ENCODE measurements at regions not wholly inside any gene's neighbourhood (a gene's known extent, or its start where the extent isn't known, plus 50 kb on each side); places are given as distances from the start of the nearest gene placed in this dataset.

DNA sequence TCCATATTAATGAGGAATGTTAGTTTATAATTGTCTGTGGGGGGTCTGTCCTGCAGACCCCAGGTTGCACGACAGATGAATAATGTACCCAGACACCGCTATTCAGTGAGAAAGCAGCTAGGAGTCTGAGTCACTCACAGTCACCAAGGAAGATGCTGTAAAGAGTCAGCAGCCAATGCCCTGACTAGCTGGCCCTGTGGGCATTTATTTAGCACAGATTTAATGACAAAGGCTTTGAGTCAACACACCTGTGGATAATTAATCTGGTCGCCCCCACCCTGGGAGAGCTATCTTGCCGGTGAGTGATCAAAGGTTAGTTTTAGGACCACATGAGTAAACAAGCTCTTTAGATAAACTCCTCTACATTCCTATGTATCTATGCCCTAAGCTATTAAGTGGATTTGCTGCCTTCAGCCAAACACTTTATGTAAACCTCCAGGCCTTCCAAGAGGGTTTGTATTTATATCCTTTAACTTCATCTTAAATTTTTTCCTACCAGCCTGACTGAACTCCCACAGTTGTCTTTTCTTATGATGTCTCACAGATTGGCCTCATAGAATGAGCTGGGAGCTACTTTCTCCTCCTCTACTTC, 180.0 kb upstream of the ADCY1 start (continued):
- TF ChIP-seq CEBPB (IDR thresholded peaks at IDR 0.05; ENCODE audit: borderline replicate concordance in 1 of 2, low read depth in 2 of 2, low read length in 2 of 2) = no peak
- no peak for TF ChIP-seq TCF12 (IDR thresholded peaks at IDR 0.05; ENCODE audit: low read depth, low read length)
- no peak for TF ChIP-seq RCOR1 (conservative IDR thresholded peaks at IDR 0.05; ENCODE audit: low read depth, low read length)

DNA sequence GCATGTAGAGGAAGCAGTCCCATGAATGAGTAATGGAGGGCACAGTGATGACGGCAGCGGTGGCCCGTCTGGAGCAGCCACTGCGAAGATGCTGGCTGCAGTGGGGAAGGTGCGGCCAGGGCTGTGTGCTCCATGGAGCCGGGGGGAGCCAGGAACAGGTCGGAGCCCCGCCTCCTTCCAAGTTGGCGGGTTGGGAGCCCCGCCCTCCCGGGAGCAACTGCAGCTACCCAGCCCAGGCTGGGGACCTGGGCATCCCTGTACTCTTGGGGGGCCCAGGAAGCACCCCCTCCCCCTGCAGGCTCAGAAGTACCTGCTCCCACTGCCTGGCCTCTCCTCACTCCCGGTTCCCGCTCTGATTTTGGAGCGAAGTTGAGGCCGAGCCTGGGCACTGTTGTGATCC, 175.1 kb upstream of the ADCY1 start:
- Histone ChIP-seq H3K4me3 (no peak overlapping the region), H3K4me1 (ENCODE audit: control insufficient read depth, insufficient read depth, low read length) (no peaks in the 10 kb centered on the region), H3K27me3 (replicated peaks in 1 of 2; ENCODE audit: control insufficient read depth in 2 of 2, insufficient read depth in 2 of 2, low read length in 1 of 2) (no peaks in the 10 kb centered on the region), H2AFZ (ENCODE audit: control insufficient read depth, low read depth, low read length) (no peak overlapping the region), H4K20me1 (ENCODE audit: control insufficient read depth, insufficient read depth) (no peaks in the 10 kb centered on the region), H3K4me2 (ENCODE audit: control insufficient read depth, insufficient read depth) (no peak overlapping the region), H3K9me3 (replicated peaks; ENCODE audit: control insufficient read depth, insufficient read depth, low read length) (no peaks in the 10 kb centered on the region; the same call in 2 of the 3 replicates), H3K9ac (ENCODE audit: control insufficient read depth, insufficient read depth, low read length) (no peak overlapping the region), H3K27ac (ENCODE audit: control insufficient read depth, insufficient read depth) (no peak overlapping the region), H3K36me3 (ENCODE audit: control insufficient read depth in 2 of 2, insufficient read depth in 2 of 2, low read length in 1 of 2) (no peaks in the 10 kb centered on the region), H3K79me2 (ENCODE audit: control insufficient read depth, insufficient read depth, low read length) (no peaks in the 10 kb centered on the region)
- DNase-seq (ENCODE audit: low read depth, low spot score) (no peak), FAIRE-seq (no peak), ATAC-seq (no peak)
- TF ChIP-seq KAT2A (conservative IDR thresholded peaks at IDR 0.05; ENCODE audit: control insufficient read depth, low read depth, low read length) = no peak
- no peak for TF ChIP-seq HDGF (IDR thresholded peaks at IDR 0.05)
- TF ChIP-seq ETV6 (conservative IDR thresholded peaks at IDR 0.05 in 1 of 2, IDR thresholded peaks at IDR 0.05 in 1 of 2; ENCODE audit: borderline replicate concordance in 1 of 2, low read depth in 1 of 2) = no peak
- TF ChIP-seq, protein P1, sequence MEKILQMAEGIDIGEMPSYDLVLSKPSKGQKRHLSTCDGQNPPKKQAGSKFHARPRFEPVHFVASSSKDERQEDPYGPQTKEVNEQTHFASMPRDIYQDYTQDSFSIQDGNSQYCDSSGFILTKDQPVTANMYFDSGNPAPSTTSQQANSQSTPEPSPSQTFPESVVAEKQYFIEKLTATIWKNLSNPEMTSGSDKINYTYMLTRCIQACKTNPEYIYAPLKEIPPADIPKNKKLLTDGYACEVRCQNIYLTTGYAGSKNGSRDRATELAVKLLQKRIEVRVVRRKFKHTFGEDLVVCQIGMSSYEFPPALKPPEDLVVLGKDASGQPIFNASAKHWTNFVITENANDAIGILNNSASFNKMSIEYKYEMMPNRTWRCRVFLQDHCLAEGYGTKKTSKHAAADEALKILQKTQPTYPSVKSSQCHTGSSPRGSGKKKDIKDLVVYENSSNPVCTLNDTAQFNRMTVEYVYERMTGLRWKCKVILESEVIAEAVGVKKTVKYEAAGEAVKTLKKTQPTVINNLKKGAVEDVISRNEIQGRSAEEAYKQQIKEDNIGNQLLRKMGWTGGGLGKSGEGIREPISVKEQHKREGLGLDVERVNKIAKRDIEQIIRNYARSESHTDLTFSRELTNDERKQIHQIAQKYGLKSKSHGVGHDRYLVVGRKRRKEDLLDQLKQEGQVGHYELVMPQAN (conservative IDR thresholded peaks at IDR 0.05) = no peak
- no peak for TF ChIP-seq RFX5 (IDR thresholded peaks at IDR 0.05; ENCODE audit: low read depth, low read length)
- no peak for TF ChIP-seq NBN (IDR thresholded peaks at IDR 0.05)
- TF ChIP-seq NFYA (IDR thresholded peaks at IDR 0.05; ENCODE audit: borderline replicate concordance, low read depth, low read length) = no peak
- no peak for TF ChIP-seq TARDBP (IDR thresholded peaks at IDR 0.05; ENCODE audit: borderline replicate concordance)
- TF ChIP-seq, protein P2, sequence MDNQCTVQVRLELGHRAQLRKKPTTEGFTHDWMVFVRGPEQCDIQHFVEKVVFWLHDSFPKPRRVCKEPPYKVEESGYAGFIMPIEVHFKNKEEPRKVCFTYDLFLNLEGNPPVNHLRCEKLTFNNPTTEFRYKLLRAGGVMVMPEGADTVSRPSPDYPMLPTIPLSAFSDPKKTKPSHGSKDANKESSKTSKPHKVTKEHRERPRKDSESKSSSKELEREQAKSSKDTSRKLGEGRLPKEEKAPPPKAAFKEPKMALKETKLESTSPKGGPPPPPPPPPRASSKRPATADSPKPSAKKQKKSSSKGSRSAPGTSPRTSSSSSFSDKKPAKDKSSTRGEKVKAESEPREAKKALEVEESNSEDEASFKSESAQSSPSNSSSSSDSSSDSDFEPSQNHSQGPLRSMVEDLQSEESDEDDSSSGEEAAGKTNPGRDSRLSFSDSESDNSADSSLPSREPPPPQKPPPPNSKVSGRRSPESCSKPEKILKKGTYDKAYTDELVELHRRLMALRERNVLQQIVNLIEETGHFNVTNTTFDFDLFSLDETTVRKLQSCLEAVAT (IDR thresholded peaks at IDR 0.05) = no peak
- TF ChIP-seq, protein P3, sequence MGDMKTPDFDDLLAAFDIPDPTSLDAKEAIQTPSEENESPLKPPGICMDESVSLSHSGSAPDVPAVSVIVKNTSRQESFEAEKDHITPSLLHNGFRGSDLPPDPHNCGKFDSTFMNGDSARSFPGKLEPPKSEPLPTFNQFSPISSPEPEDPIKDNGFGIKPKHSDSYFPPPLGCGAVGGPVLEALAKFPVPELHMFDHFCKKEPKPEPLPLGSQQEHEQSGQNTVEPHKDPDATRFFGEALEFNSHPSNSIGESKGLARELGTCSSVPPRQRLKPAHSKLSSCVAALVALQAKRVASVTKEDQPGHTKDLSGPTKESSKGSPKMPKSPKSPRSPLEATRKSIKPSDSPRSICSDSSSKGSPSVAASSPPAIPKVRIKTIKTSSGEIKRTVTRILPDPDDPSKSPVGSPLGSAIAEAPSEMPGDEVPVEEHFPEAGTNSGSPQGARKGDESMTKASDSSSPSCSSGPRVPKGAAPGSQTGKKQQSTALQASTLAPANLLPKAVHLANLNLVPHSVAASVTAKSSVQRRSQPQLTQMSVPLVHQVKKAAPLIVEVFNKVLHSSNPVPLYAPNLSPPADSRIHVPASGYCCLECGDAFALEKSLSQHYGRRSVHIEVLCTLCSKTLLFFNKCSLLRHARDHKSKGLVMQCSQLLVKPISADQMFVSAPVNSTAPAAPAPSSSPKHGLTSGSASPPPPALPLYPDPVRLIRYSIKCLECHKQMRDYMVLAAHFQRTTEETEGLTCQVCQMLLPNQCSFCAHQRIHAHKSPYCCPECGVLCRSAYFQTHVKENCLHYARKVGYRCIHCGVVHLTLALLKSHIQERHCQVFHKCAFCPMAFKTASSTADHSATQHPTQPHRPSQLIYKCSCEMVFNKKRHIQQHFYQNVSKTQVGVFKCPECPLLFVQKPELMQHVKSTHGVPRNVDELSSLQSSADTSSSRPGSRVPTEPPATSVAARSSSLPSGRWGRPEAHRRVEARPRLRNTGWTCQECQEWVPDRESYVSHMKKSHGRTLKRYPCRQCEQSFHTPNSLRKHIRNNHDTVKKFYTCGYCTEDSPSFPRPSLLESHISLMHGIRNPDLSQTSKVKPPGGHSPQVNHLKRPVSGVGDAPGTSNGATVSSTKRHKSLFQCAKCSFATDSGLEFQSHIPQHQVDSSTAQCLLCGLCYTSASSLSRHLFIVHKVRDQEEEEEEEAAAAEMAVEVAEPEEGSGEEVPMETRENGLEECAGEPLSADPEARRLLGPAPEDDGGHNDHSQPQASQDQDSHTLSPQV (IDR thresholded peaks at IDR 0.05) = no peak
- TF ChIP-seq PAX5 (IDR thresholded peaks at IDR 0.05; ENCODE audit: borderline replicate concordance, low read depth, low read length) = no peak
- TF ChIP-seq HCFC1 (IDR thresholded peaks at IDR 0.05; ENCODE audit: low read length) = no peak
- TF ChIP-seq ESRRA (IDR thresholded peaks at IDR 0.05; ENCODE audit: low read length) = no peak
- TF ChIP-seq TCF7 (IDR thresholded peaks at IDR 0.05; ENCODE audit: borderline replicate concordance) = no peak
- WGBS (ENCODE audit: insufficient coverage, insufficient replicate concordance, low lambda C conversion rate, missing lambda C conversion rate) = 49% methylated on average over 15 of the region's 15 CpGs
- in situ Hi-C loops (cut with MboI) = no loop called here
- intact Hi-C loops (cut with micrococcal nuclease; ENCODE audit: unreplicated experiment) = no loop called here
- POLR2A ChIA-PET = no interaction called here
- RAD21 ChIA-PET (ENCODE audit: unreplicated experiment) = no interaction called here
- CTCF ChIA-PET = no interaction called here
- SMC1A ChIA-PET (ENCODE audit: uncharacterized antibody, unreplicated experiment) = no interaction called here
- BruUV-seq (replicated peaks) = no TSS peak

All from GM12878 (cell line).